Middle frontal gyrus (tissue), 1 donor: ENCODE measurements at regions not wholly inside any gene's neighbourhood (a gene's known extent, or its start where the extent isn't known, plus 50 kb on each side); places are given as distances from the start of the nearest gene placed in this dataset.

Source experiments
- DNase-seq: peaks from one replicate; pipeline ENCODE4 v3.0.0-alpha.2; 2015; ENCODE audit warnings: low spot score; ENCODE audit errors: extremely low spot score

DNA sequence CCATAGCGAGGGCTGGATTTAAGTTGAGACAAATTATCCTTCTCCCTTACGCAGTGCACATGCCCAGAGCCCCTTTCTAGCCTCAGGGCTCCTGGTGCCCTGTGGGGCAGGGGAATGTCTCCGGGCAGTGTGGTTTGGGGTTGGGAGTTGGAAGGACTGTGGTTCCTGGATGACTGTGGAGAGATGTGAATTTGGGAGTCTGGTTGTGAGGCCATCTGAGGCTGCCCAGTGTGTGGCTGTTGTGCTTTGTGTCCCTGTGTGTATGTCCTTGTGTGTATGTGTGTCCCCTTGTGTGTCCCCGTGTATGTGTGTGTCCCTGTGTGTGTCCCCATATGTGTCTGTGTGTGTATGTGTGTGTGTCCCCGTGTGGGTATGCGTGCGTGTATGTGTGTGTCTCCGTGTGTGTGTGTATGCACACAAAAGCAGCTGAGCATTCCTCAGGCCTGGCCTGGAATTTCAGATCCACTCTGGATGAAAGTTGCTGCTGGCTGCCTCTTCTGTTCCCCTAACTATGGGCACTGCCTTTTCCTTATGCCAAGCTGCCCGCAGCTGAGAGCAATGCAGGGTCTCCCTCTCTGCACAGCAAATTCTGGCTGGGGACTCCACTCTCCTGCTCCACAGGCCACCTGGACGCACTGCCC lies 65.4 kb downstream of the UBIAD1 start:
- DNase-seq, result no peak

DNA sequence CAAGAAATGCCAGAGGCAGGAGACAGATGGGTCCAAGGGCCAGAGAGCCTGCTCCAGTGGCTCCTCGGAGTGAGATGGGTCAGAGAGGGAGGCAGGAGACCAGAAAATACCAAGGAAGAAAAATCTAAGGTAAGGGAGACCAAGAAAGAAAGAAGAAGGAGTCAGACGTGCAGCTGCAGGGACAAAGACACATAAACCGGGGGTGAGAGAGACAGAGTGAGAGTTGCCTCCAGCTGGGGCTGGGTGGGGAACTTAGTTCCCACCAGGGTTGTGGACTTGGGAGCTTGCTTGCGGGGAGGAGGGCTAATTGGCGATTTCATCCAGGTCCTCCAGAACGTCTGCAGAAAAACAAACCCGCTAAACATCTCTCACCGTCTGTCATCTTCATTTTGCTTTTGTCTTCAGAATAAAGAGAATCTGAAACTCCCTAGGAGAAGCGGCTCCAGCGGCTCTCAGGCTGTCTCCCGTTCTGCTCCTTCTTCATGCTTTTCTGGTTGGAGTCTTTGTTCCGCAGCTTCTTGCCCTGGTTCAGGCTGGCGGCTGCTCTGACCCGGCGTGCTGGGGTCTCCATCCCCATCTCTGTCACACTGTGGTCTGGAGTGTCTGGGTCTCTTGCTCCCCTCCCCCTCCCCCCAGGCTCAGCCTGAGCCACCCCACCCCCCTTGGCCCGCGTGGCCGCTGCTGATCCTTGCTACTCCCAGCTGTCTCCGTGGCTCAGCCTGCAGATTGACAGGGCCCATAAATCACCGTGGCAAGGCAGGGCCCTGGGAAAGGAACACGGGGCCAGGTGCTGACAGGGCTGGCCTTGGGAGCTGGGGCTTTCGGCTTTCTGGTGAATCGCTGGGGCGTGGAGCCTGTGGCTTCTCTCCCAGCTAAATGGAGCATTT lies 66.6 kb downstream of the UBIAD1 start:
- no peak for DNase-seq

DNA sequence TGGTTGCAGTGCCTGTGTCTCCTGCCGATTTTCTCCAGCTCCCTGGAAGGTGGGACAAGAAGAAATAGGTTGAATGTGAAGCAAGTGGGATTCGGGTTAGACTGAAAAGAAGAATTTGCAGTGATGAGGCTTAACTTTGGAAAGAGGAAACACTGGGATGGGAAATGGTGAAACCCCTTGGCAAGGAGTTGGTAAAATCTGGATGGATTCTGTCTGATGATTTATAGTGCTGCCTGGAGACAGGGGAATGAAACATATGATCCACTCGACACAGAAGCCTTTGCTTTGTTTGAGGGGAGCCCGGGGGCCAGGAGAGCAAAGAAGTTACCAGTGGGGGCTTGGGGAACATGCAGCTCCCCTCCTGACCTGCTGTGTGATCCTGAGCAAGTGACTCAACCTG lies 67.2 kb downstream of the UBIAD1 start:
- DNase-seq, result no peak

DNA sequence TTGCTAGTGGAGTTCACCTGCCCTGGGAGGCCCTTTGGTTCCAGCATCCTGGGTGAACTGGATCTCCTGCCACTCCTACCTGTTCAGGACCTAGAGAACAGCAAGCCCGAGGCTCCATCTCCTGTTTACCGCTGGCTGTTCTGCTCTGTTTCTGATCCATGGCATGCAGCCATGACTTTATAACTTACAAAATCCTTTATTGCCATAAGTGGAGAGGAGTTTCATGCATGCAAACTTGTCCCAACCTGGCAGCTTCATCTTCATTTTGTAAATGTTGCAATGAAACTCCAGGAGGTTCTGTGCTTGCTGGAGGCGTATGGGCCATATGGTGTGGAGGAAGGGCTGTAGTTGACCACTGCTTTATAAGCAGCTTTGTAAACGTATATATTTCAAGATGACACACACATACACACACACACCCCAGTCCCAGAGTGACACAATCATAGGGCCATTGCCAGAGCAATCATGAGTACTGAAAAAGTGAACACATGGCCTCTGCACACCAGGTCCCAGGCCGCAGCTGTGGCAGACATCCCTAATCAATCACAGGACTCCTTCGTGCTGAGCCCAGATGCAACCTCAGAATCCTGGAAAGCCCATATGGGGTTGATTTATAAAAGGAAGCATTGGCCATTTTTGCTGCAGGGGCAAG lies 69.0 kb downstream of the UBIAD1 start:
- DNase-seq, result peak; percentile 8

DNA sequence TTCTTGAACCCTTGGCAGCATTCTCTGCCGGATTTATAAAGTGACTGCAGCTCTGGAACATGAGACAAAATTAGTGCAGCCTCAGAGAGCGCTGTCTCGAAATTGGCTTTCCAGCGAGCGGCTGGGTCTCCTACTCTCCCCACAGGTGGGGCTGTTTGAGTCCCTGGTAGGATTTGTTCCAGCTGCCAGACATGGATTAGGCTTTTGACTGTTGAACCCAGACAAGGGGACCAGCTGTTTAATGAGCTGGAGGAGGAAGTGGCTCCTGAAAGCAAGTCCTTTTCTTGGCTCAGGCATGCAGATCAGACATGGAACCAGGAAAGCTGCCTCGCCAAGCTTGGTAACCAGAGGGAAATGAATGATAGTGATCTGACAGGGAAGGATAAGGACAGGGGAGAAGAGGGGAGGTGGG lies 69.6 kb downstream of the UBIAD1 start:
- no peak for DNase-seq

DNA sequence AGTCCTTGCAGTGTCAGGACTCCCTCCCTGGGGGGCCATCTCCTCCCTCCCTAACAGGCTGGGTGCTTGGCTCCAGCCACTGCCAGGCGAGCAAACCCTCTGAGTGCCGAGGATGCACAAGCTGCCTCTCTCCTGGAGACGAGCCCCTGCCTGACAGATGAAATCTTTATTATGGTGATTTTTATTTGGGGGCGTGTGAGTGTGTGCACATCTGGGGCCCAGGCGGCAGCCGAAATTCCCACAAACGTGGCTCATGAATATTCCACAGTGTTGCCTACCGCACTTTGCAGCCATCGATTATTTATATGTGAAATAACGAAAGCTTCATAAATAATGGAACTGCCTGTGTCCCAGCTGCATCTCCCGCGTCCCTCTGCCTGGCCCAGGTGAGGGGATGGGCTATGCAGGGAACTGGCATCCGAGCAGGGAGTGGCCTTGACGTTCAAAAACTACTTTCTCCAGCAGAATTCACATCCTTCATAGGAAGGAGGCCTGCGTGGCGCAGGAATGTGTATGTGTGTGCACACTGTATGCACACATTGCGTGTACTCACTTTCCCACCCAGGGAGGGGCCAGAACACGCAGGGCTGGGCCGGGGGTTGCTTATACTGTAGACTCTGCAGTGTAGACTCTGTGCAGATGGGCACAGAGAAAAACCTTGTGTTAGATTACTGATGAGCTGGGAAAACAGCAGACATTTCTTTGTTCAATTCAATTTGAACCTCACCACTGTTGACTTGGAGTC lies 73.1 kb downstream of the UBIAD1 start:
- DNase-seq, result no peak

DNA sequence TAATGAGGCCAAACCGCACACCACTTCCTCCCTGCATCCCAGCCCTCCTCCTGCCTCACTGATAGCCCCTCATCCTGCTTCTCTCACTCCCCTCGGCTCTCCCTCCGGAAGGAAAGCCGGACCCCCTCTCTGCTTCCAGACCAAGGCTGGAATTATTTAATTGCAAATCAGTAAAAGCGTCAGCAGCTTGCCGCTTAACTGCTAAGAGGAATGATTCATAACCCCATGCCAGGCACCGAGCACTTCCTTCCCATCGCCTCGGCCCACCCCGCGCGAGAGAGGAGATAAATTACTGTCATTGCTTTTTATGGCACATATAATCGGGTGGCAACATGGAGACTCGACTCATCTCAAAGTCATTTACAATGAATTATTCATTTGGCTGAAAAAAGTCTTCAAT lies 77.3 kb downstream of the UBIAD1 start:
- no peak for DNase-seq

DNA sequence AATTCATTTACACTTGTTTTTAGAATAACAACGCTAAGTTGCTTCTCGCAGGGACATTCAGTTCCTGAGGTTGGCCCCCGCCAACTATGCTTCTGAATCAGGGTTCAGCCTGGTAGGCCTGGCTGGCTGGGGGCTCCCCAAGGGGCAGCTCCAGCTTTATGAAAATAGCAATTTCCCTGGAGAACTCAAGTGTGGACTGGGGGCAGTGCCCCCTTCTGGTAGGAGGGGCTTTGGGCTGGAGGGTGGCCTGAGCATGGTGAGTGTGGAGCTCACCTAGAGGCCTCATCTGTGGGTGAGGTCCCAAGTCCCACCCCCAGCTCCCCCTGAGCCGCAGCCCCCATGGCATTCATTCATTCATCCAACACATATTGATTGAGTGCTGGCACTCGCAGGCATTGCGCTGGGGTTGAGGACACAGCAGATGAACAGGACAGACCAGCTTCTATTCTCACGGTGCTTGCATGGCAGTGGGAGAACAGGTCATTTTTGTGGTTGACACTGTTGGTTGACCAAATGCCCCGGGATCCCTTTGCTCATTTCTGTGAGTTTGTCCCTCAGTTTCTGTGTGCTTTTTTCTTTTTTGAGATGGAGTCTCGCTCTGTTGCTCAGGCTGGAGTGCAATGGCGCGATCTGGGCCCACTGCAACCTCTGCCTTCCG lies 79.2 kb downstream of the UBIAD1 start:
- no peak for DNase-seq

DNA sequence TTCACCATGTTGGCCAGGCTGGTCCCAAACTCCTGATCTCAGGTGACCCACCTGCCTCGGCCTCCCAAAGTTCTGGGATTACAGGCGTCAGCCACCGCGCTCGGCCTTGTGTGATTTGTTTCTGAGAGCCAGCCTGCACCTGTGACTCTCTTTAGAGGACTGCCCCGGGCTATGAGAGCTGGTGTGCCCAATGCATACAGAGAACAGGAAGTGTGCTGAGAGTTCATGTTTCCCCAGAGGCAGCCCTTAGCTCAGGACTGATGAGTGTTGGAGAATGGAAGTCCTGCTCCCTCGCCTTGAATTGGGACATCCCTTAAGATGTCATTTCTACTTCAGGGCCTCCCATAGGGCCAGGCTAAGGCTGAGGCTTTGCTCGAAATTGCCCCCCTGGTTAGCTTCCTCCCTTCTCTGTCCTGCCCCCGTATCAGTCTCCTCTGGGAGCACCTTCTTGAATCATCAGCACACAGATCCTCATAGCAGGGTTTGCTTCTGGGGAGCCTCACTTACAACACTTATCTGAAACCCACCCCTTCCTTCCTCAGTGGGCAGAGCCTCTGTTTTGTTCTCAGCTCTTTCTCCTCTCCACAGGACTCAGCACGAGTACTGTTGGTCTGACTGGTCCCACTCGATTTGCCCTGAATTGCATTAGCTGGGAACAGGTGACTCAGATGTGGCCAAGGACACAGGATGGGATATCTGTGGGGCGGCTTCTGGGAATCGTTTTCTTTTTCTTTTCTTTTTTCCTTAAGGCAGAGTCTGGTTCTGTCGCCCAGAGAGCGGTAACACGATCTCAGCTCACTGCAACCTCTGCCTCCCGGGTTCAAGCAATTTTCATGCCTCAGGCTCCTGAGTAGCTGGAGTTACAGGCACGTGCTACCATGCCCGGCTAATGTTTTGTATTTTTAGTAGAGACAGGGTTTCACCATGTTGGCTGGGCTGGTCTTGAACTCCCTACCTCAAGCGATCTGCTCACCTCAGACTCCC lies 80.1 kb downstream of the UBIAD1 start:
- no peak for DNase-seq

DNA sequence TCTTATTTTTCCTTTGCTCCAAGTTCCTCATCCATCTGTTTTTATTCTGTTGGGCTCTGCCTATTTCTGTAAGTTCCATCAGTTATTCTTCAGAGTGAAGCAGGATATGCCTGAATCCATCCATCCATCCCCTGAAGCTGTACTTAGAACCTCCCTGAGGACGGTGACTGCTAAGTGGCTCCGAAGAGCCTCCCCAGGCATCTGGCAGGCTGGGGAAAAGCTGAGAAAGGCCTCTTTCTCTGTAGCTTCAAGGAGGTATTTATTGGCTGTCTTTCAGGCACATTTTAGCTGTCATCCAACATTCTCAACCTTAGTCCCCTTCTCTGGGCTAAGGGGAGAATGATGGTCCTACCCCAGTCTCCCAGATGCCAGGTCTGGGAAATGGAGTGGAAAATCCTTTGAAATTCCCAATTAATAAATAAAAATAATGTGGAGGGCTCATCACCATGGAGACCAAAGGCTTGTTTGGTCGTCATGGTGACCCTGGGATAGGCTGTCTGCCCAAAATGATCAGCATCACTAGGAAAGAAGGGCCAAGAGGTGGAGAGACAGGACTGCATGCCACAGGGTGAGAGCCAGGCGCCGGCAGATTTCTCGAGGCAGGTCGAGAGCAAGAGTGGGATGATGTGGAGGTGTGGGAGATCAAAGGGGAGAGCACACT lies 82.0 kb downstream of the UBIAD1 start:
- DNase-seq, result peak; percentile 18

DNA sequence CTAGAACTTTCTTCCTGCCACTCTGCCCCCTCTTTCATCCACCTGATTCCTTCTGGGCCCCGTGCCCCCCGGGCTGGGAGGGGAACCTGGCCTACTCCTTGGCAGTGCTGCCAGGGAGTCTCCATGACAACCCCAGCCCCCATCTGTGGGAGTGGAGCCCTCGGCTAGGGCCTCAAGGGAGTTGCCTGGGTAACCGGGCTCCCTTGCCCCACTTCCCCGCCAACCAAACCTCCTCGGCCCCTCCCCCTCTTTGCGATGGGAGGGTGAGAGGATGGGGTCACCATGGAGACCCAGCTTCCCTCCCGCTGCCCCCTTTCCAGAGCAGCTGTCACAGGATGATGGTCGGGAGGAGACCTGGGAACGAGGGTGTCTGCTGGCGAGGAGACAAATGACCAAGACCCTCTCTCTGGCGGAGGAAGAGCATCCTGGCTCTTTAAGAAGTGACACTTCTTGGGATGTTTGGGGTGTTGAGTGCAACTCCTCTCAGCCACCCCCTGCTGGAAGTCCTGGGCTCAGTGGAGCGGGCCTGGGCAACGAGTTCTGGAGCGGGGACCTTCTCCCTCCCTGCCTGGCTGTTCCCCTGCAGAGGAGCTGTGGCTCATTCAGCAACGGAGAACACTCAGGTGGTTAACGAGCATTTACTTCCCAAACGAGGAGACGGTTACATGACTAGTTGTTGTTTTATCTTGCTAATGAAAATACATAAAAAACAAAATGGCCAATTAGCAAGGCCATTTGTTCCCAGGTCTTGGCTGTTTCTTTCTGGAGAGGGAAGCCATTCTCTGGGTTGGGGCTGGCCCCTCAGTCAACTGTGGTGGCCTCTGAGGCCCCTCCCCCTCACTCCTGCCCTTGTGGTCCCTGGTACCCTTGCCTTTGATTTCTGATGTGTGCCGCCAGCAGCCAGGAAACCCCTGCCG lies 82.8 kb downstream of the UBIAD1 start:
- peak; percentile 49 for DNase-seq

DNA sequence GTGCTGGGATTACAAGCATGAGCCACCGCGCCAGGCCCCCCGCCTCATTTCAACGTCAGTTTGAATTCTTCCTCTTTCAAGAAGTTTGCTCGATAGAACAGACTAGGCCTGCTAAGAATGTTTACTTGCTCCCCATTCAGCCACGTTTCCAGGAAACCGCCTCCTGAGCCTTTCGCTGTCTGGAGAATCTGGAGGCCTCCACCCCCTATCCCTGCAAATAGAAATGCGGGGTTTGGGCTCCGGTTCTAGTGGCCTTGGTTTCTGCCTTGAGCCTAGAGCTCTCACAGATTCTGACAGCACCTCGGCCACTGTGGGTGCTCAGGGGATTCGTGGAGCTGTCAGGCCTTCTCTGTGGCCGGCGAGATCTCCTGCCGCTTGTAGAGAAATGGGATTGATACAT lies 84.3 kb downstream of the UBIAD1 start:
- DNase-seq, result peak; percentile 44

DNA sequence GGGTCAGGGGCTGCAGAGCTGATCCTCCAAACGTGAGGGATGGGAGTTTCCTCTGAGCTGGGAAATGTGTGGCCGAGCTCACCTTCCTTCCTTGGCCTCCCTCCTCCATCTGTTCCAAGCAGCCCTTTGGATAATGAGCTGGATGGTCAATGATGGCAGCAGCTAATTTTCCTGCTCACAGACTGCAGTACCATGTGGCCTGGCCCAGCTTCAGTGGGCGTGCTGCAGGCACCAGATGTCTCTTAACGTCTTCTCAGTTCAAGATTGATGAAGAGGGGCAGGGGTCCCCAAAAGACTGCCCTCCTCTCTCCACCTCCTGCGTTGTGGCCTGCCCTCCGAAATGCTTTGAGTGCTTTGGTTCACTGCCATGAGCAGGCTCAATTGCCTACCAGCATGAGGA lies 86.0 kb downstream of the UBIAD1 start:
- no peak for DNase-seq

DNA sequence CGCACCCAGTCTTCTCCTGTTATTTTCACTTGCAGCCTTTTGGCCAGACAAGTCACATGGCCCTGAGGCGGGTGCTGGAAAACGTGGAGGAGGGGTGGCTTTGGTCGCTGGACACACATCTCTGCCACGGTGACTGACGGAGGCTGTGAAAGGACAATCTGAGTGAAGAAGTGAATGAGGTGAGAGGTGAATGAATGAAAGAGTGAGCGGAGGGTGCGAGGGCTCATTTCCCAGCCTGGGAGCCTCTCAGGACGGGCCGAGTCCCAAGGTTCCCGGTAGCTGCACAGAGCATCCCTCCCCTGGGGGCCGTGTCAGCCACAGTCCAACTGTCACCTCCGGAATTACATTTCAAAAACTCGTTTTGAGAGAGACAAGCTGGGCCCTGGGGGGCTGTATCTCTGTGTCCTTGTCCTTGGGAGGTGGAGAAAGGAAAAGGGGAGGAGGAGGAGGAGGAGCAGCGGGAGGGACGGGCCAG lies 89.6 kb downstream of the UBIAD1 start:
- DNase-seq, result no peak

DNA sequence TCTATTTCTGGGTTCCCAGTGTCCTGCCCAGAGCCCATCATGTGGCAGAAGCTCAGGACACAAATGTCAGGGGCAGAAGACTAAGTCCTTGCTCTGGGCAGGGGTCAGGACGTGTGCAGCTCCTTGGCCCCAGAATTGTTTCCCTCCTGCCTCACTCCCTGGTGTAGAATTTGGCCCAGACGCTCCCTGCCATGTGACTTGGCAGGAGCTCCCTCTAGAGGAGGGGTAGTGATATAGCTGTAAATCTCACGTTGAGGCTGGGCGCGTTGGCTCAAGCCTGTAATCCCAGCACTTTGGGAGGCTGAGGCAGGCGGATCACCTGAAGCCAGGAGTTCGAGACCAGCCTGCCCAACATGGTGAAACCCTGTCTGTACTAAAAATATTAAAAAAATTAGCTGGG lies 91.2 kb downstream of the UBIAD1 start:
- DNase-seq, result no peak

DNA sequence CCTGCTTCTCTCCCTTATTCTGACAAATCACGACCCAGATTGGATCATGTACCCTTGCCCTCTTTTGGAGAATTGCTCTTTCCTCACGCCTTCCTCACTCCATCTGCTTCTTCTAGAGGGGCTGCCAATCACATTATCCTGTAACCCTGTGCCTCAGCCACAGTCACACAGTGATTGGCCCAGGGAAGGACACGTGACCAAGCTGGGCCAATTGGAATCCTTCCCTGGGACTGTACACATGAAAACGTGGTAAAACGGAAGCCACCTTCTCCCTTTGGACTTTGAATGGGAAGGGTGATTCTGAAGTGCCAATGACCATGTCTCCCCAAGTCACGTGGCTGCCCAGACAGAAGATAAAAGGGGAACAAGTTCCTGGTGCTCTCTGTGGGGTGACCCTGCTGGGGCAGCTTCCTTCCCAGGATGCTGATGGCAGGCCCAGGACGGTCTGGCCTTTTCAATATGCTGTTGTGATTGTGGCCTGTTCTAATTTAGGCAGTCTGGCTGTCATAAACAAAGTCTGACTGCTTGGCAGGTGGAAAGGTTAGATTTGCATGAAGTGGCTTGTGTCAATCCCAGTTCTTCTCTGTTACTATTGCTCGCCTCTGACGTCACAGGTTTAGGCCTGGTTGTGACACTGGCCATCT lies 92.9 kb downstream of the UBIAD1 start:
- DNase-seq, result no peak

DNA sequence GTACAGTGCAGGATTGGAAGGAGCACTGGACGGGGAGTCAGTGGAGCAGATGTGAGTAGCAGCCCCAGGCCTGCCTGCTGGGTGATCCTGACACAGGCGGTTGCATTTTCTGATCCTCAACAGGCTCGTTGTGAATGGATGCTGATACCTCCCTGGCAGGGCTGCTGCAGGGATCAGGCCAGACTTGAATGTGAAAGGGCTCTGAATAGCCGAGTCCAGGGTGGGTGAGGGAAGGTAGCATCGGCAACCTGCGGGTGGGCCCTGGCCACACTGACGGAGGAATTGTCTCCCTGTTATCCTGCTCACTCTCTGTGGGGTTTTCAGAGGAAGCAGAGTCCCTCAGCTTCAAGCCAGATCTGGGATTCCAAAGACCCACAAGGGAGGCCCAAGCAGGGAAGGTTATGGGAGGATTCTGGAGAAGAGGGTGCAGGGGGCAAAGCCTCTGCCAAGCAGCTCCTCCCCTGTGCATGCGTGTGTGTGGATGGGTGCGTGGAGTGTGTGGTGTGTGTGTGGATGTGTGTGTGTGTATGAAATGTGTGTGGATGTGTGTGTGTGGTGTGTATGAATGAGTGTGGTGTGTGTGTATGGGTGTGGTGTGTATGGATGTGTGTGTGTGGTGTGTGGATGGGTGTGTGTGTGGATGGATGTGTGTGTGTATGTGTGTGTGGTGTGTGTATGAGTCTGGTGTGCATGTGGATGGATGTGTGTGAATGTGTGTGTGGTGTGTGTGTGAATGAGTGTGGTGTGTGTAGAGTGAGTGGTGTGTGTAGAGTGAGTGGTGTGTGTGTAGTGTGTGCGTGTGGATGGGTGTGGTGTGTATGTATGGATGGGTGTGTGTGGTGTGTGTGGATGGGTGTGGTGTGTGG lies 100.3 kb downstream of the UBIAD1 start:
- DNase-seq, result no peak
